HG02759 (cell line): ENCODE measurements at regions not wholly inside any gene's neighbourhood (a gene's known extent, or its start where the extent isn't known, plus 50 kb on each side); places are given as distances from the start of the nearest gene placed in this dataset.
"Not testable (repeated sequence)": the region's sequence is repeated elsewhere in the genome, so short reads cannot be mapped to it uniquely, and the experiment has no call there.

Experiments used
- ATAC-seq: cut with Tn5 transposase; IDR thresholded peaks from one replicate; pipeline ENCODE4 v1.9.1; 2021; ENCODE audit warnings: mild to moderate bottlenecking, moderate library complexity; ENCODE audit not compliant: unreplicated experiment

DNA sequence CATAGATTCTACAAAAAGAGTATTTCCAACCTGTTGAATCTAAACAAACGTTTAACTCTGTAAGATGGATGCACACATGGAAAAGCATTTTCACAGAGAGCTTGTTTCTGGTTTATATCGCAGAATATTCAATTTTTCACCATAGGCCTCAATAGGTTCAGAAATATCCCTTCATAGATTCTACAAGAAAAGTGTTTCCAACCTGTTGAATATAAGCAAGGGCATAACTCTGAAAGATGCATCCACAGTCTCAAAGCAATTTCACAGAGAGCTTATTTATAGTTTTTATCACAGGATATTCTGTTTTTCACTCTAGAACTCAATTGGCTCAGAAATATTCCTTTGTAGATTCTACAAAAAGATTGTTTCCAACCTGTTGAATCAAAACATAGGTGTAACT is 1483.6 kb downstream of the UQCRFS1 start:
- no peak for ATAC-seq

DNA sequence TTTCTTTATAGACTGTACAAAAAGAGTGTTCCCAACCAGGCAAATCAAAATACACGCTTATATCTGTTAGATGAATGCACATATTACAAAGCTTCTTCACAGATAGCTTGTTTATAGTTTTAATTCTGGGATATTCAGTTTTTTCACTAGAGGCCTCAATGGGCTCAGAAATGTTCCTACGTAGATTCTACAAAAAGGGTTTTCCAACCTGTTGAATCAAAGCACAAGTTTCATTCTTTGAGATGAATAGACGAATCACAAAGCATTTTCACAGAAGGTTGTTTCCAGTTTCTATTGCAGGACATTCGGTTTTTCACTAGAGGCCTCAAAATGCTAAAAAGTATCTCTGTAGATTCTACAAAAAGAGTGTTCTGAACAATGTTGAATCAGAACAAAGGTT is 1490.3 kb downstream of the UQCRFS1 start:
- no peak for ATAC-seq

DNA sequence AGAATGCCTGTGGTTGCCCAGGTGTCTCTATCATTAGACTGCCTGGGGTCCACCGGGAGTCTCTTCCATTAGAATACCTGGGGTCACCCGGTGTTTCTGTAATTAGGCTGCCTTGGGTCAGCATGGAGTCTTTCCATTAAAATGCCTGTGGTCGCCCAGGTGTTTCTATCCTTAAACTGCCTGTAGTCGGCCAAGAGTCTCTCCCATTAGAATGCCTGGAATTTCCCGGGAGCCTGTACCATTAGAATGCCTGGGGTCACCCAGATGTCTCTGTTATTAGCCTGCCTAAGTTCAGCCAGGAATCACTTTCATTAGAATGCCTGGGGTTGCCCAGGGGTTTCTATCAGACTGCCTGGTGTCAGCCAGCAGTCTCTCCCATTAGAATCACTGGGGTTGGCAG is 1492.8 kb downstream of the UQCRFS1 start:
- ATAC-seq = no peak

DNA sequence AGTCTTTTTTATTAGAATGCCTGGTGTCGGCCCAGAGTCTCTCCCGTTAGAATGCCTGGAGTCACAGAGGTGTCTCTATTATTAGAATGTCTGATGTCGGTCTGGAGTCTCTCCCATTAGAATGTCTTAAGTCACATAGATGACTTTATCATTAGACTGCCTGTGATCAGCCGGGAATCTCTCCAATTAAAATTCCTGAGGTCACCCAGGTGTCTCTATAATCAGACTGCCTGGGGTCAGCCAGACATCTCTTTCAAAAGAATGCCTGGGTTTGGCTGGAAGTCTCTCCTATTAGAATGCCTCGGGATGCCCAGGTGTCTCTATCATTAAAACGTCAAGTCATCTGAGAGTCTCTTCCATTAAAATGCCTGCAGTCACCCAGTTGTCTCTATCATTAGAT is 1493.9 kb downstream of the UQCRFS1 start:
- ATAC-seq = no peak

DNA sequence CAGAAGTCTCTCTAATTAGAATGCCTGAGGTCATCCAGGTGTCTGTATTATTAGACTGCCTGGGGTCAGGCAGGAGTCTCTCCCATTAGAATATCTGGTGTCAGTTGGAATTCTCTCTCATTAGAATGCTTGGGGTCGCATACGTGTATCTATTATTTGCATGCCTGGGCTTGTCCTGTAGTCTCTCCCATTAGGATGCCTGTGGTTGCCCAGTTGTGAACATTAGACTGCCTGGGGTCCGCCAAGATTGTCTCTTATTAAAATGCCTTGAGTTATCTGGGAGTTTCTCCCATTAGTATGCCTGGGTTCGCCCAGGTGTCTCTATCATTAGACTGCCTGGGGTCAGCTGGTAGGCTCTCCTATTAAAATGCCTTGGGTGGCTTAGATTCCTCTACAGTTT is 1494.7 kb downstream of the UQCRFS1 start:
- ATAC-seq = no peak

DNA sequence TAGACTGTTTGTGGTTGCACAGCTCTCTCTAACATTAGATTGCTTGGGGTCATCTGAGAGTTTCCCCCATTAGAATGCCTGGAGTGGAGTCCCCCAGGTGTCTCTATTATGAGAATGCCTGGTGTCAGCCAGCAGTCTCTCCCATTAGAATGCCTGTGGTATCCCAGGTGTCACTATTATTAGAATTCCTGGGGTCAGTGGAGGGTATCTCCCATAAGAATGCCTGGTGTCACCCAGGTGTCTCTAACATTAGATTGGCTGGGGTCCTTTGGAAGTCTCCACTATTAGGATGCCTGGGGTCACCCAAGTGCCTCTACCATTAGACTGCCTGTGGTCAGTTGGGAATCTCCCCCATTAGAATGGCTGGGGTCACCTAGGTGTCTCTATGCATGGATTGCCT is 1495.1 kb downstream of the UQCRFS1 start:
- ATAC-seq = no peak

DNA sequence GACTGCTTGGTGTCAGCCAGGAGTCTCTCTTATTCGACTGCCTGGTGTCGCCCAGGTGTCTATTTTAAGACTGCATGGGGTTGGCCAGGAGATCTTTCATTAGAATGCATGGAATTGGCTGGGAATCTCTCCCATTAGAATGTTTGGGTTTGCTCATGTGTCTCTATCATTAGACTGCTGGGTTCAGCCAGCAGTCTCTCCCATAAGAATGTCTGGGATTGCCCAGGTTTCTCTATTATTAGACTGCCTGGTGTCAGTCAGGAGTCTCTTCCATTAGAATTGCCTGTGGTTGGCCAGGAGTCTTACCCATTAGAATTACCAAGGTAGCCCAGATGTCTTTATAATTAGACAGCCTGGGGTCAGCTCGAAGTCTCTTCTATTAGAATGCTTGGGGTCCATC is 1496.0 kb downstream of the UQCRFS1 start:
- no peak for ATAC-seq

DNA sequence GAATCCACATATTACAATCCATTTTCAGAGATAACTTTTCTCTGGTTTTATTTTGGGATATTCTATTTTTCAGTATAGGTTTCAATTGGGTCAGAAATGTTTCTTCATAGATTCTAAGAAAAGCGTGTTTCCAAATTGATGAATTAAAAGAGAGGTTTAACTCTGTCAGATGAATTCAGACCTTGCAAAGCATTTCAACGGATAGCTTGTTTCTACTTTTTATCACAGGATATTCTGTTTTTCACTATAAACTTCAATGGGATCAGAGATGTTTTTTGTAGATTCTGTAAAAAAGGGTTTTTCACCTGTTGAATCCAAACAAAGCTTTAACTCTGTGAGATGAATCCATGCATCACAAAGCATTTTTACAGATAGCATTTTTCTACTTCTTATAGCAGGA is 1498.1 kb downstream of the UQCRFS1 start:
- ATAC-seq = no peak

DNA sequence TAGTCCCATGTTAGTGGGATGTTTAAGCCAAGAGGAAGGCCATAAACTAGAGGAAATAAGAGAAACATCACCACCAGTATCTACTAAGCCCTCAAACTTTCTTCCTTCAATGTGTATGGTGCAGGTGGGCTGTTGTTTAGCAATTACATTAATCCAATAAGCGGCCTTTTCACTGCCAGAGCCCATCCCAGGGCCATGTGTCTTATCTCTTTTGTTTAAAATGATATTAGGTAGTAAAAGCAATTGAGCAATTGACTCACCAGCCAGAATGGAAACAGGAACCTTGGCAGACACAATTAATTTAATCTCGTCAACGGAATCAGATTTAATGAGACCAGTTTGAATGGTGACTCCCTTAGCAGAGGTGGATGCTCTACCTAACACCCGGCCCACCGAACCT is 1503.5 kb downstream of the UQCRFS1 start:
- ATAC-seq = no peak

DNA sequence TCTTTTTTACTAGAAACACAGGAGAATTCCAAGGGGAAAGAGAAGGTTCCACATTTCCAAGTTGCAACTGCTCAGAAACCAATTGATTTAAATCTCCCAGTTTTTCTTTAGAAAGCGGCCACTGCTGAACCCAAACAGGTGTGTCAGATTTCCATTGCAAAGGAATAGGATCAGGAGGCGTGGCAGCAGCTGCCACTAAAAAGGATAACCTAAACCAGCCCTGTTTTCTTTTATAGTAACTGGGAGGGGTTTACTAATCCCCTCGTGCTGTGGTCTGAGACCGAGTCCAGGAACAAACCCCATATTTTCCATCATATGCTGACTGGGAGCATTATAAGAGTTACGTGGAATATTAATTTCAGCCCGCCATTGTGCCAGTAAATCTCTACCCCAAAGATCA is 1504.0 kb downstream of the UQCRFS1 start:
- not testable (repeated sequence) for ATAC-seq

DNA sequence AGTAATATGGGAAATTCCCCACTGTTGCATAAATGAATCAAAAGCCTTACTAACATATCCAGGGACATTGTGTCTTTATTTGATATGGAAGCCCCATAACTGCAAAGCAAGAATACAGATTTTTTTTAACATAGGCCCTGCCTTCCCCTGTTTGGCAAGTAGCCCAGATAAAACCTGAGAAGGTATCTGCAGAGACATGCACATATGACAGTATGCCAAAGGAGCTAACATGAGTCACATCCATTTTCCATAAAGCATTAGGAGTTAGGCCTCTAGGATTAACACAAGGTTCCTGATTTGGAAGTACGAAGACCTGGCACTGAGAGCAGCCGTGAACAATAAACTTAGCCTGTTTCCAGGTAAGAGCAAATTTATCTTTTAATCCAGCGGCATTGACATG is 1505.9 kb downstream of the UQCRFS1 start:
- ATAC-seq = not testable (repeated sequence)

DNA sequence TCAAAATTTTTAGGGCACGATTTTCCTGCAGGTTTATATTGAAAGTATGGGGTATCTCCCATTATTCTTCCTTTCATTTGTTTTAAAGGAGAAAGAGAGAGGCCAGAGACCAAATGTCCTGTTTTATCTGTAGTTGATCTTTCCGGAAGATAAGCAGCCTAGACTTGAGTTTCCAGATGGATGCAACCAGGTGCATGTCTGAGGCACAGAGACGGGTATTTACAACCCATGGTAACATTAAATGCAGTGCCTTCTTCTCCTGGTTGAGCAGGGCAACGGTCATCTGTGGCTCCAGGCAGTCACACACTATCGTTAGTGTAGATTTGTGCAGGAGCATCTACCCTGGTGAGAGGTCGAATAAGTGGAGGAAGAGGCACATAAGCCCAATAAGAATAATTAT is 1507.1 kb downstream of the UQCRFS1 start:
- ATAC-seq = no peak

DNA sequence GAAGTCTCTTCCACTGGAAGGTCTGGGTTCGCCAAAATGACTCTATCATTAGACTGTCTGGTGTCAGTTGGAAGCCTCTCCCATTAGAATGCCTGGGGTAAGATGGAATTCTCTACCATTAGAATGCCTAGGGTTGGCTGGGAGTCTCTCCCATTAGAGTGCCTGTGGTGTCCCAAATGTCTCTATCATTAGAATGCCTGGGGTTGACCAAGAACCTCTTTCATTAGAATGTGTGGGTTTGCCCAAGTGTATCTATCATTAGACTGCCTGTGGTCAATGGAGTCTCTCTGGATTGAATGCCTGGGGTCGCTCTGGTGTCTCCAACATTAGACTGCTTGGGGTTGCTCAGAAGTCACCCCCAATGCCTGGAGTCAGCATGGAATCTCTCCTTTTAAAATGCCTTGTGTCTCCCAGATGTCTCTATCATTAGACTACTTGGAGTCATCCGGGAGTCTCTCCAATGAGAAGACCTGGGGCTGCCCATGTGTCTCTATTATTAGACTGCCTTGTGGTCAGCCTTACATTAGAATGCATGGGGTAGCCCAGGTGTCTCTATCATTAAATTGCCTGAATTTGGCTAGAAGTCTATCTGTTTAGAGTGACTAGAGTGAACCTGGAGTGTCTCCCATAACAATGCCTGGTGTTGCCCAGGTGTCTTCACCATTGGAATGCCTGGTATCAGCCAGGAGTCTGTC is 1518.4 kb downstream of the UQCRFS1 start:
- no peak for ATAC-seq

DNA sequence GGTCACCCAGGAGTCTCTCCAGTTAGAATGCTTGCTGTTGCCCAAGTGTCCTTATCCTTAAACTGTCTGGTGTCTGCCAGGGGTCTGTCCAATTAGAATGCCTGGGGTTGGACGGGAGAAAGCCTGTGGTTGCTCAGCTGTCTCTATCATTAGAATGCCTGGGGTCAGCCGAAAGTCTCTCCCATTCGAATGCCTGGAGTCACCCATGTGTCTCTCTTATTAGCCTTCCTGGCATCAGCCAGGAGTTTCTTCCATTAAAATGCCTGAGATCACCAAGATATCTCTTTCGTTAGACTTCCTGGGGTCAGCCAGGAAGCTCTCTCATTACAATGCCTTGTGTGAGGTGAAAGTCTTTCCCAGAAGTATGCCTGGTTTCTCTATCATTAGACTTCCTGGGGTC is 1521.0 kb downstream of the UQCRFS1 start:
- ATAC-seq = no peak

DNA sequence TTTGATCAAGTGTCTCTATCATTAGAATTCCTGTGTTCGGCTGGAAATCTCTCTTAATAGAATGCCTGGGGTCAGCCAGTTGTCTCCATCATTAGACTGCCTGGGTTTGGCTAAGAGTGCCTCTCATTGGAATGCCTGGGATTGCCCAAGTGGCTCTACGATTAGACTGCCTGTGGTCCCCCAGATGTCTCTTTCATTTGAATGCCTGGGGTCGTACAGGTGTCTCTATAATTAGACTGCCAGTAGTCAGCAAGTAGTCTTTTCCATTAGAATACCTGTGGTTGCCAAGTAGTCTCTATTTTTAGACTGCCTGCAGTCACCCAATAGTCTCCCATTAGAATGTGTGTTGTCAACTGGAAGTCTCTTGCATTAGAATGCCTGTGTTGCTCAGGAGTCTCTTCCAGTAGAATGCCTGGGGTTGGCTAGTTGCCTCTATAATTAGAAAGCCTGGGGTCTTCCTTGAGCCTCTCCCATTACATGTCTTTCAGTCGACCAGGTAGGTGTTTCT is 1523.2 kb downstream of the UQCRFS1 start:
- ATAC-seq = no peak

DNA sequence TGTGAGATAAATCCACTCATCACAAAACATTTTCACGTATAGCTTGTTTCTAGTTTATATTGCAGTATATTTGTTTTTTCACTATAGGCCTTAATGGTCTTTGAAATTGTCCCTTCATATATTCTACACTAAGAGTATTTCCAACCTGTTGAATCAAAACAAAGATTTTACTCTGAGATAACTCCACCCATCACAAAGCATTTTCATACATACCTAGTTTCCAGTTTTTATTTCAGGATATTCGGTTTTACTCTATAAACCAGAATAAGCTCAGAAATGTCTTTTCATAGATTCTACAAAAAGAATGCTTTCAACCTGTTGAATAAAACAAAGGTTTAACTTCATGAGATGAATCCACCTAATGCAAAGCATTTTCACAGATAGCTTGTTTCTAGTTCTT is 1528.7 kb downstream of the UQCRFS1 start:
- ATAC-seq = no peak

DNA sequence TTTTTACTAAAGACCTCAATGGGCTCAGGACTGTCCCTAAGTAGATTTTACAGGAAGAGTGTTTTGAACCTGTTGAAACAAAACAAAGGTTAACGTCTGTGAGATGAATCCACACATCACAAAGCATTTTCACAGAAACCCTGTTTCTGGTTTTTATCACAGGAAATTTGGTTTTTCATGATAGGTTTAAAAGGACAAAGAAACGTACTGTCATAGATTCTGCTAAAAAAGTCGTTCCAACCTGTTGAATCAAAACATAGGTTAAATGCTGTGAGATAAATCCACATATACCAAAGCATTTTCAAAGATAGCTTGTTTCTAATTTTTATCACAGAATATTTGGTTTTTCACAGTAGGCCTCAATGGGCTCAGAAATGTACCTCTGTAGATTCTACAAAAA is 1531.0 kb downstream of the UQCRFS1 start:
- ATAC-seq = no peak

DNA sequence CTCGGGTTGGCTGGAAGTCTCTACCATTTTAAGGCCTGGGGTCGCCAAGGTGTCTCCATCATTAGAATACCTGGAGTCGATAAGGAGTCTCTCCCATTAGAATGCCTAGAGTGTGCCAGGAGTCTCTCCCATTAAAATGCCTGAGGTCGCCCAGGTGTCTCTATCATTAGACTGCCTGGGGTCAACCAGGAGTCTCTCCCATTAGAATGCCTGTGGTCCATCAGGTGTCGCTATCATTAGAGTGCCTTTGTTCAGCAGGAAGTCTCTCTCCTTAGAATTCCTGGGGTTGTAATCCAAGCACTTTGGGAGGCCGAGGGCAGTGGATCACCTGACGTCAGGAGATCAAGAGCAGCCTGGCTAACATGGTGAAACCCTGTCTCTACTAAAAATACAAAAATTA is 1533.0 kb downstream of the UQCRFS1 start:
- ATAC-seq = no peak

DNA sequence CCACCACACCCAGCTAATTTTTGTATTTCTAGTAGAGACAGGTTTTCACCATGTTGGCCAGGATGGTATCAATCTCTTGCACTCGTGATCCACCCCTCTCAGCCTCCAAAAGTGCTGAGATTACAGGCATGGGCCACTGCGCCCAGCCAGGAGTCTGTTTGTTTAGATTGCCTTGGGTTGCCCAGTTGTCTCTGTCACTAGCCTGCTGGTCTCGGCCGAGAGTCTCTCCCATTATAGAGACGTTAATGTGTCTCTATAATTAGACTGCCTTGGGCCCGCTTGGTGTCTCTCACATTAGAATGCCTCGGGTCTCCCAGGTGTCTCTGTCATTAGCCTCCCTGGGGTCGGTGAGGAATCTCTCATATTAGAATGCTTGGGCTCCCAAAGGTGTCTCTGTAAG is 1533.6 kb downstream of the UQCRFS1 start:
- no peak for ATAC-seq

DNA sequence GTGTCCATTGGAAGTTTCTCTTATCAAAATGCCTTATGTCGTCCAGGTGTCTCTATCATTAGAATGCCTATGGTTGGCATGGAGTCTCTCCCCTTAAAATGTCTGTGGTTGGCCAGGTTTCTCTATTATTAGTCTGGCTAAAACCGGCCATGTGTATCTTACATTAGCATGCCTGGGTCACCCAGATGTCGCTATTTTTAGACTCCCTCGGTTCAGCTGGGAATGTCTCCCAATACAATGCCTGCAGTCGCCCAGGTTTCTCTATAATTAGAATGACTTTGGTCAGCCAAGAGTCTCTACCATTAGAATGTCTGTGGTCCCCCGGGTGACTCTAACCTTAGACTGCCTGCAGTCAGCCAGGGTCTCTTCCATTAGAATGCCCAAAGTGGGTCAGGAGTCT is 1536.1 kb downstream of the UQCRFS1 start:
- no peak for ATAC-seq

DNA sequence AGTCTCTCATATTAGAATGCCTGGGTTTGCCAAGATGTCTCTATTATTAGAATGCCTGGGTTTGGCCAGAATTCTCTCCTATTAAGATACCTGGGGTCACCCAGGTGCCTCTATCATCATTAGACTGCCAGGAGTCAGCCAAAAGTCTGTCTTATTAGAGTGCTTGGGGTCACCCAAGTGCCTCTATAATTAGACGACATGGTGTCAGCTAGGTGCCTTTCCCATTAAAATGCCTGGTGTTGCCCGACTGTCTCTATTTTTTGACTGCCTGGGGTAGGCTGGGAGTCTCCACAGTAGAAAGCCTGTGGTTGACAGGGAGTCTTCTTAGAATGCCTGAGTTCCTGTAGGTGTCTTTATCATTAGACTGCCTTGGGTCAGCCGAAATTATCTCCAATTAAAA is 1536.6 kb downstream of the UQCRFS1 start:
- ATAC-seq = no peak

DNA sequence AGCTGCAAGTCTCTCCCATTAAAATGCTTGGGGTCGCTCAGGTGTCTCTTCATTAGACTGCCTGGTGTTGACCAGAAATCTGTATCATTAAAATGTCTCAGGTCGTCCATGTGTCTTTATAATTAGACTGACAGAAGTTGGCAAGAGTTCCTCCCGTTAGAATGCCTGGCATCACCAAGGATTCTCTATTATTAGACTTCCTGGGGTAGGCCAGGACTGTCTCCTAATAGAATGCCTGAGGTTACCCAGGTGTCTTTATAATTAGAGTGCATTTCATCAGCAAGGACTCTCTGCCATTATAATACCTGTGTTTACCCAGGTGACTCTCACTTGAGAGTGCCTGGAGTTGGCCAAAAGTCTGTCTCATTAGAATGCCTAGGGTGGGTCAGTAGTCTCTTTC is 1537.2 kb downstream of the UQCRFS1 start:
- no peak for ATAC-seq

DNA sequence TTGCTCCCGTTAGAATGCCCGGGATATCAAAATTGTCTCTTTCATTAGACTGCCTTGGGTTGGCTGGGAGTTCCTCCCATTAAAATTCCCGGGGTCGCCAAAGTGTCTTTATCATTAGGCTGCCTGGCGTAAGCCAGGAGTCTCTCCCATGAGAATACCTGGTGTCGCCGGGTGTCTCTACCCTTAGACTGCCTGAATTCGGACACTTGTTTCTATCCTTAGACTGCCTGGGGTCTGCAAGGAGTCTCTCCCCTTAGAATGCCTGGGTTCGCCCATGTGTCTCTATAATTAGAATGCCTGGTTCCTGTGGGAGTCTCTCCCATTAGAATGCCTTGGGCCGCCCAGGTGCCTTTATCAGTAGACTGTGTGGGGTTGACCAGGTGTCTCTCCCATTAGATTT is 1538.2 kb downstream of the UQCRFS1 start:
- no peak for ATAC-seq
